GM06990 (cell line): ENCODE measurements at regions not wholly inside any gene's neighbourhood (a gene's known extent, or its start where the extent isn't known, plus 50 kb on each side); places are given as distances from the start of the nearest gene placed in this dataset.

Experiments
- DNase-seq: peaks from one replicate; pipeline ENCODE4 v3.0.0-alpha.2; 2011; ENCODE audit not compliant: insufficient read length; ENCODE audit errors: extremely low read depth
- H3K27me3 ChIP-seq: replicated peaks from 2 replicates; pipeline ENCODE4 v1.6.0; 2011; ENCODE audit warnings: low read length; ENCODE audit not compliant: control insufficient read depth, insufficient read depth
- H3K36me3 ChIP-seq: 2 replicates; pipeline ENCODE4 v1.5.1; 2011; ENCODE audit warnings: low read length; ENCODE audit not compliant: control insufficient read depth, insufficient read depth
- H3K4me3 ChIP-seq: replicated peaks from 2 replicates; pipeline ENCODE4 v1.5.1; 2011; ENCODE audit warnings: low read depth, mild to moderate bottlenecking, control low read depth, low read length
- CTCF ChIP-seq: IDR thresholded peaks from 2 replicates; pipeline ENCODE4 v1.5.1; 2011; ENCODE audit warnings: low read length, control low read depth, mild to moderate bottlenecking, inconsistent platforms; ENCODE audit not compliant: insufficient read depth, poor library complexity, severe bottlenecking

- no peaks in the 10 kb centered on the region for H3K27me3 ChIP-seq
- no peak overlapping the region for H3K4me3 ChIP-seq
- H3K36me3 ChIP-seq, result no peaks in the 10 kb centered on the region
- TF ChIP-seq CTCF, result no peak
- DNase-seq, result no peak
These were observed 165.8 kb upstream of the HMCN1 start for GRCh38 chr1:185568155-185569123.

DNA sequence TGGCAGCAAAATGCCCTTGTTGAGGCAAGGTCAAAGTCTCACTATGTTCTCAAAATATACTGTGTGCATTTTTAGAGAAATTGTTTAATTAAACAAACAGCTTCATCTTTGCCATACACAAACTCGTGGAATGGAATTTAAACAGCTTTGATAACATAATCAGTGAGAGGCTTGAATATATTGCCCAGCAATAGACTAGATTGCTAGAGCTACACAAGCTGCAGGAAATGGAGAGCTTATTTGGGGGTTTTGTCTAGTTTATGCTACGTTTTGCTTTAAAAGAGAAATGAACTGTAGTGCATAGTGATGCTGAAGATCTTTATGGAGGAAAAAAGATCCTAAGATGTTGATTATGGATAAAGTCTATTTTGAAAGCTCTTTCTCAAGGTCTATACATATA, 166.8 kb upstream of the HMCN1 start:
- H3K4me3 ChIP-seq, result no peak overlapping the region
- H3K36me3 ChIP-seq, result no peaks in the 10 kb centered on the region
- no peak for DNase-seq
- no peaks in the 10 kb centered on the region for H3K27me3 ChIP-seq
- no peak for TF ChIP-seq CTCF

- H3K27me3 ChIP-seq, result no peaks in the 10 kb centered on the region
- DNase-seq, result no peak
- H3K36me3 ChIP-seq, result no peaks in the 10 kb centered on the region
- no peak overlapping the region for H3K4me3 ChIP-seq
- no peak for TF ChIP-seq CTCF
These were observed 167.2 kb upstream of the HMCN1 start for GRCh38 chr1:185566995-185567394.

DNA sequence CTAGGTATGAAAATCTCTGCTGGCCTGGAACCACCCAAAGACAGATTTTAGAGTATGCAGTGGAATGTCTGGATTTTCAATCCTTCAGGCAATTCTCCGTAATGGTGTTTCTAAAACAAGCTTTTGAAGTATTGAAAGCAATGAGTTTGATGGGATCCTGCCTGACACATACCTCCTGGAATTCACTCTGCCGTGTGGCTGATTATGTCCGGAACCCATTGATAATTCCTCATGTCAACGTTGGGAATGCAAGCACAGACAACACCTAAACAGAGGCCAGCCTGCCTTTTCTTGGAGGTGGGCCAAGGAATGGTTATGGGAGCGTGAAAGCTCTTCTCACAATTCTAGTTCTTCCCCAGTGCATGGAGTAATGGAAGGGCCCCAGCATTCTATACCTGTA, 168.9 kb upstream of the HMCN1 start:
- no peaks in the 10 kb centered on the region for H3K36me3 ChIP-seq
- TF ChIP-seq CTCF, result no peak
- DNase-seq, result no peak
- H3K4me3 ChIP-seq, result no peak overlapping the region
- no peaks in the 10 kb centered on the region for H3K27me3 ChIP-seq

- Histone ChIP-seq H3K27me3 (no peaks in the 10 kb centered on the region), H3K4me3 (no peak overlapping the region), H3K36me3 (no peaks in the 10 kb centered on the region)
- no peak for DNase-seq
- no peak for TF ChIP-seq CTCF
These were observed 169.4 kb upstream of the HMCN1 start for GRCh38 chr1:185564816-185565215.
